ENCODE measurements at regions not wholly inside any gene's neighbourhood (a gene's known extent, or its start where the extent isn't known, plus 50 kb on each side); places are given as distances from the start of the nearest gene placed in this dataset.

- TF ChIP-seq CTCF (IDR thresholded peaks at IDR 0.05 in 2 of 3, conservative IDR thresholded peaks at IDR 0.05 in 1 of 3; ENCODE audit: borderline replicate concordance in 1 of 3, insufficient read depth in 1 of 3, low read depth in 2 of 3, low read length in 2 of 3) (no peak), TCF7L2 (IDR thresholded peaks at IDR 0.05; ENCODE audit: borderline replicate concordance, extremely low read depth, insufficient read depth, insufficient read length) (no peak), SIN3A (IDR thresholded peaks at IDR 0.05; ENCODE audit: low read depth) (no peak), POLR2AphosphoS5 (IDR thresholded peaks at IDR 0.05; ENCODE audit: low read depth, low read length) (no peak), EGR1 (IDR thresholded peaks at IDR 0.05; ENCODE audit: low read depth) (no peak), SRF (IDR thresholded peaks at IDR 0.05; ENCODE audit: low read depth) (no peak), ZNF274 (IDR thresholded peaks at IDR 0.05; ENCODE audit: low read depth, low read length) (no peak), YY1 (IDR thresholded peaks at IDR 0.05; ENCODE audit: extremely low read depth, insufficient replicate concordance, low read depth, low read length) (no peak)
- TF ChIP-seq, protein P1, sequence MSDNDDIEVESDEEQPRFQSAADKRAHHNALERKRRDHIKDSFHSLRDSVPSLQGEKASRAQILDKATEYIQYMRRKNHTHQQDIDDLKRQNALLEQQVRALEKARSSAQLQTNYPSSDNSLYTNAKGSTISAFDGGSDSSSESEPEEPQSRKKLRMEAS (IDR thresholded peaks at IDR 0.05): no peak
Observed at GRCh38 chr7:144910411-144910810, 74.6 kb upstream of the TPK1 start.

Data from HCT116 (cell line).